BJ (cell line): ENCODE measurements at regions not wholly inside any gene's neighbourhood (a gene's known extent, or its start where the extent isn't known, plus 50 kb on each side); places are given as distances from the start of the nearest gene placed in this dataset.
"Not testable (repeated sequence)": the region's sequence is repeated elsewhere in the genome, so short reads cannot be mapped to it uniquely, and the experiment has no call there.

Experiments
- CTCF ChIA-PET: fragments of 350-600 bp; formaldehyde crosslinking; extraction: SDS; loops from one replicate; lab custom pipeline; 2021; ENCODE audit warnings: antibody characterized with exemption, inconsistent platforms; lab: Yijun Ruan, JAX
- POLR2A ChIA-PET: fragments of 300-600 bp; sonication (Branson Sonifier 250); formaldehyde crosslinking; extraction: SDS; loops from one replicate; lab custom pipeline; 2021; ENCODE audit warnings: antibody characterized with exemption; lab: Charles Lee
- DNase-seq: peaks from one replicate; pipeline ENCODE4 v3.0.0-alpha.2; 2011; ENCODE audit warnings: low read depth
- H3K27me3 ChIP-seq: 2 replicates; pipeline ENCODE4 v1.6.0; 2011; ENCODE audit warnings: low read length; ENCODE audit not compliant: control insufficient read depth, insufficient read depth
- H3K36me3 ChIP-seq: 2 replicates; pipeline ENCODE4 v1.5.1; 2011; ENCODE audit warnings: low read length; ENCODE audit not compliant: control insufficient read depth, insufficient read depth
- H3K4me3 ChIP-seq: 2 replicates; pipeline ENCODE4 v1.5.1; 2011; ENCODE audit warnings: low read depth, mild to moderate bottlenecking, control low read depth, low read length
- CTCF ChIP-seq: IDR thresholded peaks from 2 replicates; pipeline ENCODE4 v1.5.1; 2011; ENCODE audit warnings: low read depth, mild to moderate bottlenecking, control low read depth, inconsistent platforms, low read length, moderate library complexity; ENCODE audit not compliant: insufficient read depth

DNA sequence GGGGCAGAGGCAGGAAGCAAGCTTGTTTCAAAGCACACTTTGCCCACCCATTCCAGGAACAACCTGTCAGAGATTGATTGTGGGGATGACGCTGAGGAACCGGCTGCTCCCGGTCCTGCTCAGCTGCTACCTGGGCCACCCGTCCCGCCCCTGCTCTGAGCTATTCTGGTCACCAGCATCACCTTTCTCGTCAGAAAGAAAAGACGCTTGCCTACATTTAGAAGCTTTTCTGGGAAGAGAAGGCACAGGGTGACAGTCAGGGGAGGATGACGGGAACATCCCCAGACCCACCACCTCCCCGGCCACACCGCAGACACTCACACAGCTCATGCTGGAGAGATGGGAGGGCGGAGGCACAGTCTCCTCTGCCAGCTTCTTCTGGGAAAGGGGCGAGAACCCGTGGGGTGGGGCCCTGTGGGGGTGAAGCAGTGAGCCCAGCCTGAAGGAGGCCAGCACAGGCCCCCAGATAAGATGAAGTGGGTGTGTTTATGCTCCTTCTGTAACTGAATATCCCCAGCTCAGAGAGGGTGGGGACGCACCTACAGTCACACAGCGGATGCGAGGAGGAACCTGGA, 81.8 kb downstream of the CPZ start:
- CTCF ChIA-PET: interaction anchor here (1.7 kb wide), 1 partner anchor 14 kb away, joined by 8 read pairs; no protein-coding TSS in a partner anchor
- TF ChIP-seq CTCF: no peak
- H3K4me3 ChIP-seq: no peak overlapping the region
- POLR2A ChIA-PET: no interaction called here
- H3K27me3 ChIP-seq: no peaks in the 10 kb centered on the region
- H3K36me3 ChIP-seq: no peaks in the 10 kb centered on the region
- DNase-seq: no peak

- CTCF ChIA-PET, POLR2A ChIA-PET, H3K4me3 ChIP-seq, DNase-seq, H3K36me3 ChIP-seq, H3K27me3 ChIP-seq: not testable (repeated sequence)
Observed at GRCh38 chr4:8673106-8673505, 80.5 kb downstream of the CPZ start.

GRCh38 chr4:8672486-8672885, 79.9 kb downstream of the CPZ start:
- DNase-seq: no peak
- H3K27me3 ChIP-seq: no peaks in the 10 kb centered on the region
- H3K4me3 ChIP-seq: no peak overlapping the region
- no peak for TF ChIP-seq CTCF
- ChIA-PET POLR2A (no interaction called here), CTCF (no interaction called here)
- H3K36me3 ChIP-seq: no peaks in the 10 kb centered on the region

DNA sequence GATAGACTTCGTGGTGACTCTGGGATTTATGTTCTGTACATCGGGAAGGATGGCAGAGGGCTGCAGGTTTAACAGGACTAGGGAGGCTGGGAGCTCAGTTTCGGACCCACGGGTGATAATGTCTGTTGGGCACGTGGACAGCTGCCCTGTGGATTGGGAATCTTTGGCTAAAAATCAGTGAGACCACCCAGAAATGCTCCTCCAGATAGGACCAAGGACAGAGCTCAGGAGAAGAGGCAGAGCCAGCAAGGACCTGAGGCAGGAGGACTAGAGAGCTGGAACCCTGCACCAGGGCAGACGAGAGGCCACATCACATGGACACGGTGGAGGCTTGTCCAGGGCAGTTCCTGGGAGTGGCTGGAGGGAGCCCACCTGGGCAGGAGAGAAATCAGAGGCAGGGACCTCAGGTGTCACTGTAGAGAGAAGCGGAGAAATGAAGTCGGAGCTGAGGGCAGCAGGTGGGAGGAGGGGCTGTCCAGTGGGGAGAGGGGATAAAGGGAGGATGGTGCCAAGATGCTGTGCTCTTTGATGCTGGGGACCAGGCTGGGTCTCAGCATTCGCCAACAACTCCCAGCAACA, 79.2 kb downstream of the CPZ start:
- POLR2A ChIA-PET: no interaction called here
- no peaks in the 10 kb centered on the region for H3K27me3 ChIP-seq
- no peaks in the 10 kb centered on the region for H3K36me3 ChIP-seq
- H3K4me3 ChIP-seq: no peak overlapping the region
- CTCF ChIA-PET: no interaction called here
- no peak for DNase-seq
- no peak for TF ChIP-seq CTCF
